SU-DHL-6 (cell line): ENCODE measurements at regions not wholly inside any gene's neighbourhood (a gene's known extent, or its start where the extent isn't known, plus 50 kb on each side); places are given as distances from the start of the nearest gene placed in this dataset.

Experiments used
- H2AFZ ChIP-seq: fragments of 200-600 bp; sonication (generic); 2 replicates; pipeline ENCODE4 v1.6.1; 2014; ENCODE audit warnings: low read depth, mild to moderate bottlenecking, moderate library complexity, mixed read lengths, antibody characterized with exemption, low read length; ENCODE audit not compliant: severe bottlenecking
- H3F3A ChIP-seq: fragments of 200-600 bp; shearing (Covaris generic); 2 replicates; pipeline ENCODE4 v1.6.0; 2016; ENCODE audit warnings: antibody characterized with exemption, mild to moderate bottlenecking; ENCODE audit not compliant: insufficient read depth
- H3K27ac ChIP-seq: fragments of 200-600 bp; sonication (generic); 2 replicates; pipeline ENCODE4 v1.5.1; 2016; ENCODE audit warnings: low read depth, mild to moderate bottlenecking, low read length, moderate library complexity, mixed read lengths
- H3K27me3 ChIP-seq: fragments of 200-600 bp; sonication (generic), shearing (Covaris generic); 2 replicates; pipeline ENCODE4 v1.6.0; 2014; ENCODE audit warnings: mild to moderate bottlenecking, low read length
- H3K36me3 ChIP-seq: fragments of 200-600 bp; sonication (generic); 2 replicates; pipeline ENCODE4 v1.6.1; 2014; ENCODE audit warnings: mild to moderate bottlenecking, low read length, mixed read lengths
- H3K4me2 ChIP-seq: fragments of 300-600, 200-600 bp; shearing (Covaris generic), sonication (generic); 2 replicates; pipeline ENCODE4 v1.6.0; 2014; ENCODE audit warnings: low read length, low read depth, mild to moderate bottlenecking; ENCODE audit not compliant: poor library complexity, severe bottlenecking
- H3K4me3 ChIP-seq: fragments of 200-600 bp; sonication (generic); 2 replicates; pipeline ENCODE4 v1.5.1; 2014; ENCODE audit warnings: antibody characterized with exemption, low read length, mild to moderate bottlenecking, mixed read lengths; ENCODE audit not compliant: insufficient read depth, poor library complexity, severe bottlenecking
- H3K79me2 ChIP-seq: fragments of 200-600 bp; sonication (generic); 2 replicates; pipeline ENCODE4 v1.6.1; 2014; ENCODE audit warnings: mild to moderate bottlenecking, low read length, moderate library complexity; ENCODE audit not compliant: insufficient read depth
- H3K9ac ChIP-seq: fragments of 200-600 bp; sonication (generic); 2 replicates; pipeline ENCODE4 v1.7.0; 2014; ENCODE audit warnings: mild to moderate bottlenecking, low read length
- H3K9me2 ChIP-seq: fragments of 200-600 bp; sonication (generic); replicated peaks from 2 replicates; pipeline ENCODE4 v1.6.1; 2014; ENCODE audit warnings: low read length; ENCODE audit not compliant: insufficient read depth
- H3K9me3 ChIP-seq: fragments of 200-600 bp; sonication (generic); 2 replicates; pipeline ENCODE4 v1.6.1; 2014; ENCODE audit warnings: low read length, mixed read lengths; ENCODE audit not compliant: insufficient read depth
- H4K20me1 ChIP-seq: fragments of 200-600 bp; sonication (generic); 2 replicates; pipeline ENCODE4 v1.6.1; 2014; ENCODE audit warnings: low read depth, mild to moderate bottlenecking, antibody characterized with exemption, low read length, moderate library complexity, mixed read lengths
- CTCF ChIP-seq: fragments of 200-600 bp; sonication (generic); IDR thresholded peaks from one replicate; pipeline ENCODE4 v1.5.1; 2017; ENCODE audit warnings: antibody characterized with exemption, mild to moderate bottlenecking, low read length, moderate library complexity; ENCODE audit not compliant: insufficient read depth, poor library complexity, severe bottlenecking
- EZH2phosphoT487 ChIP-seq: fragments of 200-600 bp; sonication (generic), shearing (Covaris generic); conservative IDR thresholded peaks from 2 replicates; pipeline ENCODE4 v1.6.1; 2018; ENCODE audit warnings: mild to moderate bottlenecking, antibody characterized with exemption, low read length, moderate library complexity, mixed read lengths

- H3K27ac ChIP-seq = no peak overlapping the region
- H2AFZ ChIP-seq = no peak overlapping the region
These were observed 56.9 kb upstream of the CADM1 start for GRCh38 chr11:115561116-115561515.

GRCh38 chr11:115558635-115559034 lies 54.4 kb upstream of the CADM1 start:
- no peaks in the 10 kb centered on the region for H3K27me3 ChIP-seq
- no peaks in the 10 kb centered on the region for H3K9me3 ChIP-seq
- no peaks in the 10 kb centered on the region; the same call in 1 of the 2 replicates for H3K9me2 ChIP-seq
- no peak overlapping the region for H3K9ac ChIP-seq
- H3K79me2 ChIP-seq = no peaks in the 10 kb centered on the region
- no peak overlapping the region for H3K4me2 ChIP-seq
- H4K20me1 ChIP-seq = no peaks in the 10 kb centered on the region
- H3K4me3 ChIP-seq = no peak overlapping the region
- TF ChIP-seq CTCF (no peak), EZH2phosphoT487 (no peak)
- H2AFZ ChIP-seq = no peak overlapping the region
- no peaks in the 10 kb centered on the region for H3K36me3 ChIP-seq
- H3F3A ChIP-seq = no peaks in the 10 kb centered on the region
- H3K27ac ChIP-seq = no peak overlapping the region

More at GRCh38 chr11:115561116-115561515, 56.9 kb upstream of the CADM1 start:
- Histone ChIP-seq H3K27me3 (no peaks in the 10 kb centered on the region), H3K36me3 (no peaks in the 10 kb centered on the region), H3K9me2 (no peaks in the 10 kb centered on the region; the same call in 1 of the 2 replicates), H3K4me3 (no peak overlapping the region), H3F3A (no peaks in the 10 kb centered on the region), H3K4me2 (no peak overlapping the region), H3K9ac (no peak overlapping the region), H4K20me1 (no peaks in the 10 kb centered on the region), H3K79me2 (no peaks in the 10 kb centered on the region), H3K9me3 (no peaks in the 10 kb centered on the region)
- no peak for TF ChIP-seq EZH2phosphoT487
- no peak for TF ChIP-seq CTCF

GRCh38 chr11:115557681-115558080 lies 53.5 kb upstream of the CADM1 start:
- Histone ChIP-seq H3K4me3 (no peak overlapping the region), H3K4me2 (no peak overlapping the region), H3K9me2 (no peaks in the 10 kb centered on the region; the same call in 1 of the 2 replicates)

GRCh38 chr11:115556984-115557383 lies 52.8 kb upstream of the CADM1 start:
- Histone ChIP-seq H3K4me2 (no peak overlapping the region), H3K9me2 (no peaks in the 10 kb centered on the region; the same call in 1 of the 2 replicates), H3K36me3 (no peaks in the 10 kb centered on the region), H3K27me3 (no peaks in the 10 kb centered on the region), H3F3A (no peaks in the 10 kb centered on the region), H3K9me3 (no peaks in the 10 kb centered on the region), H2AFZ (no peak overlapping the region), H3K27ac (no peak overlapping the region), H3K9ac (no peak overlapping the region), H3K4me3 (no peak overlapping the region), H4K20me1 (no peaks in the 10 kb centered on the region), H3K79me2 (no peaks in the 10 kb centered on the region)
- TF ChIP-seq CTCF (no peak), EZH2phosphoT487 (no peak)

More at GRCh38 chr11:115557681-115558080, 53.5 kb upstream of the CADM1 start:
- H3F3A ChIP-seq = no peaks in the 10 kb centered on the region
- no peaks in the 10 kb centered on the region for H3K79me2 ChIP-seq
- H2AFZ ChIP-seq = no peak overlapping the region
- H3K9me3 ChIP-seq = no peaks in the 10 kb centered on the region
- no peak overlapping the region for H3K9ac ChIP-seq
- no peaks in the 10 kb centered on the region for H3K27me3 ChIP-seq
- H3K36me3 ChIP-seq = no peaks in the 10 kb centered on the region
- TF ChIP-seq EZH2phosphoT487 = no peak
- H4K20me1 ChIP-seq = no peaks in the 10 kb centered on the region
- no peak overlapping the region for H3K27ac ChIP-seq
